ENCODE measurements at regions not wholly inside any gene's neighbourhood (a gene's known extent, or its start where the extent isn't known, plus 50 kb on each side); places are given as distances from the start of the nearest gene placed in this dataset.
"Not testable (repeated sequence)": the region's sequence is repeated elsewhere in the genome, so short reads cannot be mapped to it uniquely, and the experiment has no call there.

DNA sequence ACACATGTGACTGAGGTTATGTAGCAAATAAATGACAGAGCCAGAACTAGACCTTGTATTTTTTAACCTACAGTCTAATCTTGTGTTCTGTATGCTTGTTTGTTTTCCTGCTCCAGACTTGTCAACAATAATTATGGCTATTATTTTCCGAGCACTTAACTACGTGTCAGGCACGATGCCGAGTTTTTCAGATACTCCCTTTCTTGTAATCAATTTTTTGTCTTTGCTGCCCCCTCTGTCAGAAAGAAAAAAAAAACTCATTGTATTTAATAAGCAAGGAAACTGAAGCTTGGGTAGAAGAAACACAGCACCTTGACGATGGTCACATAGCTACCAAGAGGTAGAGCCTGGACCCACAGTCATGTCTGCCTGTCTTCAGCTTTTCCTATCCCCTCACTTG lies 95.7 kb upstream of the TRIM77 start:
- peak; percentile 41 for DNase-seq (ENCODE audit: low spot score)

DNA sequence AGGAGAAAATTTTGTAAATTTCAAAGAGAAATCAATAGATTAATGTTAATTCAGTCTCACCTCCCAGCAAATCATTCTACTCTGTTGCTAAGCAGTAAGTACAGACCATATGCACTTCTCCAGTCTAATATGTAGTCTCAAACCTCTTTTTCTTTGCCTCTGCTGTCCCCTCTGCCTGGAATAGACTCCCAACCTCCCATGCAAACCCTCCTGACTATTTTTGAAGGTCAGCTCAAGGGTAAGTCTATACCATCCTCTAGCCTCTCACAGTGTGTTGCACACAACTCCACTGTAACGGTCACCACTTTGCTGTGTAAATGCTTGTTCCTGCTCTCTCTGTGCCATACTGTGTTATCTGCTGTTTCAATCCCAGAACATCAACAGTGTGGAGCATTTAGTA lies 94.5 kb upstream of the TRIM77 start:
- not testable (repeated sequence) for DNase-seq (ENCODE audit: low spot score)

DNA sequence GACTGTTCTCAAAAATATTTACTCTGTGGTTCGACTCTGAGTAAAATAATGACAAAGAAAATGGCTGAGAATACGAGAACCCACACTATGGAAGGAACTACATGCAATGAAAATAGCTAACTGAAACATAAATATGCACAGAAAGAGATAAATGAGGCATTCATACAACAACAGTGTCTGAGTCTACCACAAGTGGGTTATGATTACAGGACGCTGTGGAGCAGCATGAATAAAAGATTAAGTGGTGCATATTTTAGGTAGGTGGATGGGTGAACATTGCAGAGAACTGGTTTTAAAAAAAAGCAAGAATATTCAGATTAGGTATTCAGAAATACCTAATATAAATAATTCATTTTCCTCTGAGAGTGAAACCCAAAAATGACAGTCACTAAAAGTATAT lies 93.9 kb upstream of the TRIM77 start:
- not testable (repeated sequence) for DNase-seq (ENCODE audit: low spot score)

GRCh38 chr11:89616999-89617602 lies 93.0 kb upstream of the TRIM77 start:
- peak; percentile 33 for DNase-seq (ENCODE audit: low spot score)

DNA sequence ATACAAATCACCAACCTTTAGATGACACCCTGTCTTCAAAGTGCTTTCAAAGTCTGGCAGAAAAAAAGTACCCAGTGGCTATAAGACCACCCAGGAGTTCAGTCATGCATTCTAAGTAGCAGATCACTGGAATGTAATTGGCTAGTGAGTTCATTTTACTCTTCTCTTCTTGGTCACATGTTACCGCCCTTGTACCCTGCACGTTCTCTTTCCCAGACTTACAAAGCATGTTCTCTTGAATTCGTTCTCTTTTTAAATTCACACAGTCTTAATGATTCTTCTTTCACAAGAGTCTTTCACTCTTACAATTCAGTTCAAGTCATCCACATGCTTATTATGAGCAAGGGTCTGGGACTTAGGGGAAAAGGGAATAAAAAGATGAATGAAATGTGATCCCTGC lies 89.4 kb upstream of the TRIM77 start:
- not testable (repeated sequence) for DNase-seq (ENCODE audit: low spot score)

- DNase-seq (ENCODE audit: low spot score), result no peak
Observed at GRCh38 chr11:89625171-89625570, 84.9 kb upstream of the TRIM77 start.

DNA sequence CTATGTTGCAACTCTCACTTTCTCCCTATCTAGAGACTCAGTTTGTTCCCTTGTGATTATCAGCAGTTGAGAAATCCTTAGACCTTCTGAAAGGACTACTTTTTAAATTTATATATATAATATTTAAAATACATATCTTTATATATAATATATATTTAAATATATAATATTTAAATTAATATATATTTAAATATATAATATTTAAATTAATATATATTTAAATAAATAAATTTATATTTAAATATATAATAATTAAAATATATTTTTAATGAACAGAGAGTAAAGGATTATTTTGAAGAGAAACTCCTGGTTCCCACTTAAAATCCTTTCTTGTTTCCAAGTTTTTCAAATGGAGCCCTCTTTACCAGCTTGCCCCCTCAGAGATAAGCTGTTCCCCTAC lies 83.7 kb upstream of the TRIM77 start:
- no peak for DNase-seq (ENCODE audit: low spot score)

DNA sequence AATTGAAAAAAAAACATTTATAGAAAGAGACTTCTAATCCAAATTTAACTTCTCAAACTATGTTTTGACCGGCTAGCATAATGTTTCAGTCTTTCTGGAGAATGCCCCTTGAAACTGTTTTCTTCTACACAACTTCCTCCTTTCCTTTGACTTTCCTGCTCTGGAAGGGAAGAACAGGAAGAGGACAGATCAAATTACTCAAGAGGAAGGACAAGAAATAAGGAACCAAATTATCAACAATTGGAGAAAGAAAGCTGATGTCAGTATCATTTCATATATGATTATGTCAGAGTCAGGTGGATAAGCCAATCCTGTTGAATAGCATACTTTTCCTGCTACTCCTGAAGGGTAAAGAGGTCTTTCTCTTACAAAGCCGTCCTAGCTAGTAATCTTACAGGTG lies 83.2 kb upstream of the TRIM77 start:
- DNase-seq (ENCODE audit: low spot score), result not testable (repeated sequence)

- no peak for DNase-seq (ENCODE audit: low spot score)
Observed at GRCh38 chr11:89633135-89633705, 76.9 kb upstream of the TRIM77 start.

- DNase-seq (ENCODE audit: low spot score), result not testable (repeated sequence)
Observed at GRCh38 chr11:89640777-89641176, 69.3 kb upstream of the TRIM77 start.

GRCh38 chr11:89648232-89648631 lies 61.9 kb upstream of the TRIM77 start:
- DNase-seq (ENCODE audit: low spot score), result not testable (repeated sequence)

DNA sequence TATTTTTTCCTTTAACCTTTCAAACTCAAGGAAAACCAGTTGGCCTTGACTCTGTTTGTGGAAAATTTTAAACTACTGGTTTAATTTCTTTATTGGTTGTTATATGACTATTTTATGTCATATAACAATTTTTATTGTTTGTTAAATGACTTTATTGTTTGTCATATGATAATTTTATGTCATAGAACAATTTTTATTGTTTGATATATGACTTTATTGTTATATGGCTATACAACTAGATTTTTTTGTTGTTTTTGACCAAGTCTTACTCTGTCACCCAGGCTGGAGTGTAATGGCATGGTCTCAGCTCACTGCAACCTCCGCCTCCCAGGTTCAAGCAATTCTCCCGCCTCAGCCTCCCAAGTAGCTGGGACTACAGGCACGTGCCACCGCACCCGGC lies 61.1 kb upstream of the TRIM77 start:
- DNase-seq (ENCODE audit: low spot score), result not testable (repeated sequence)

GRCh38 chr11:89654669-89655068 lies 55.4 kb upstream of the TRIM77 start:
- DNase-seq (ENCODE audit: low spot score), result not testable (repeated sequence)

DNA sequence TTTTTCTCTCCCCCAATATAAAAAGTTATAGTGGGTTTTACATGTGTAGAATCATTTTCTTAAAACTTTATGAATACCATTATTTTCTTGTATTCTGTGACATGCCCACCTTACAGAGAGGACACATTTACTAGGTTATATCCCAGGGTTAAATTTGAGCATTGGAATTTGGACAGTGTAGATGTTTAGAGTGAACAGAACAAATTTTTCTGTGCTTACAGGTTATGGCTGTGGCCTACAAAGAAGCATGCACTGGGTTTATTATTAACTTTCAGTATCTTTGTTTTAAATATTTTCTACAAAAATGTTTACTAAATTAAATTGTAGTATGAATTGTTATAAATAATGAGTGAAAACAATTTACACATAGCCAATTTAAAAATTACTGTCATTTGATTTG lies 51.3 kb upstream of the TRIM77 start:
- not testable (repeated sequence) for DNase-seq (ENCODE audit: low spot score)

DNA sequence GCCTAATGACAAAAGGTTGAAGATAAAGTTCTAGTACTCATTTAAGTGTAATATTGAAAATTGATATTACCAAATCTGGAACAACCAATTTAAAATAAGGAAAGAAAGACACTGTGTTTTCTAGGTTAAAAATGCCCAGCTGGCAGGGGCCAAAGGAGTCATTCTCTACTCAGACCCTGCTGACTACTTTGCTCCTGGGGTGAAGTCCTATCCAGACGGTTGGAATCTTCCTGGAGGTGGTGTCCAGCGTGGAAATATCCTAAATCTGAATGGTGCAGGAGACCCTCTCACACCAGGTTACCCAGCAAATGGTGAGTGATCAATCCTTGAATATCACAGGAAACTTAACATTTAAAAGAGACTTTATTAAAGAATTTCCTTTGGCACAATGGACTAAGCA lies 50.7 kb upstream of the TRIM77 start:
- DNase-seq (ENCODE audit: low spot score), result not testable (repeated sequence)

DNA sequence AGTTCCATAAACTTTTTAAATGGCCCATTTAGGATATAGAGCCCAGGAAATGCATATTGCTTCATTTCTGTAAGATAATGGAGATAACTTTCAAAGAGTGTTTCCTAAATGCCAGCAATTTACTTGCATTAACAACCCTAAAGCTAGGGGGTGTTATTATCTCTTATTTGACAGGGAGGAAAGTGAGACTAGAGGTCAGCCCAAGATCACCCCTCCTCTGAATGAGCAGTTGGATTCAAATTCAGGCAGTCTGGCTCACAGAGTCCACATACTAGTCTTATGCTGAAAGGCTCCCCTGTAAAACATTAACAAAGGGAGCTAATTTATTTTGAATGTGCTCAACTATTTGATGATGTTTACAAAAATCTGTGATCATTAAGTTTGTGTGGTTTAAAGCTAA lies 49.9 kb upstream of the TRIM77 start:
- peak; percentile 4 for DNase-seq (ENCODE audit: low spot score)
